K562 (cell line): ENCODE measurements at regions not wholly inside any gene's neighbourhood (a gene's known extent, or its start where the extent isn't known, plus 50 kb on each side); places are given as distances from the start of the nearest gene placed in this dataset.

Experiments
- ATAC-seq: fragments of 200-7000 bp; cut with Tn5 transposase; 3 replicates; pipeline ENCODE4 v1.9.1; 2020; ENCODE audit warnings: moderate library complexity
- BruUV-seq: library from RNA; stranded (reverse); fragments of 400-500 nt; replicated peaks from 2 replicates; lab custom pipeline; 2021; lab: Mats Ljungman, UMichigan
- CTCF ChIA-PET: fragments of 300-600 bp; formaldehyde crosslinking; extraction: SDS; loops from one replicate; lab custom pipeline; 2021; ENCODE audit warnings: low intra/inter-chr PET ratio; lab: Yijun Ruan, JAX
- POLR2A ChIA-PET: fragments of 300-600, 350-650 bp; sonication (Branson Sonifier 250); formaldehyde crosslinking; extraction: SDS; loops from one replicate; lab custom pipeline; 2021; ENCODE audit warnings: antibody characterized with exemption, inconsistent platforms; lab: Yijun Ruan, JAX
- DNase-seq, 4 experiments: peaks; one replicate each; pipeline versions ENCODE4 v3.0.0 to v3.0.0-alpha.2; 2011 to 2018; ENCODE audit warnings: low spot score in 3 of 4, mixed read lengths in 3 of 4; ENCODE audit errors: extremely low read depth in 1 of 4
- FAIRE-seq: peaks from 2 replicates; lab custom pipeline; 2011; peaks lifted over from hg19 to GRCh38; lab: Jason Lieb, UNC
- H2AFZ ChIP-seq: 2 replicates; pipeline ENCODE4 v1.6.0; 2011; ENCODE audit warnings: low read depth, low read length, control low read depth, inconsistent platforms
- H3K27ac ChIP-seq: fragments of 200-600 bp; 3 replicates; pipeline ENCODE4 v1.8.0; 2011; ENCODE audit warnings: low read depth, mild to moderate bottlenecking, control low read depth, inconsistent platforms, low read length, moderate library complexity, mixed read lengths; ENCODE audit errors: extremely low read depth
- H3K27me3 ChIP-seq, 2 experiments: fragments of 300-600 bp in 1 of 2; 2 replicates in 1 of 2; 3 replicates in 1 of 2; pipeline versions ENCODE4 v1.6.0 to v1.8.0; 2011; ENCODE audit warnings: inconsistent platforms in 2 of 2, low read length in 2 of 2, mild to moderate bottlenecking in 1 of 2, mixed read lengths in 1 of 2, moderate library complexity in 1 of 2; ENCODE audit not compliant: control insufficient read depth in 2 of 2, insufficient read depth in 2 of 2
- H3K36me3 ChIP-seq: fragments of 300-600 bp; 3 replicates; pipeline ENCODE4 v1.8.0; 2011; ENCODE audit warnings: mild to moderate bottlenecking, low read length, inconsistent platforms; ENCODE audit not compliant: control insufficient read depth, insufficient read depth
- H3K4me1 ChIP-seq, 2 experiments: fragments of 200-600 bp in 1 of 2; replicated peaks in 1 of 2; 2 replicates in 1 of 2; 3 replicates in 1 of 2; pipeline versions ENCODE4 v1.5.1 to v1.8.0; 2011; ENCODE audit warnings: inconsistent platforms in 2 of 2, low read length in 2 of 2, mild to moderate bottlenecking in 1 of 2, mixed read lengths in 1 of 2, moderate library complexity in 1 of 2; ENCODE audit not compliant: control insufficient read depth in 2 of 2, insufficient read depth in 2 of 2
- H3K4me2 ChIP-seq: 2 replicates; pipeline ENCODE4 v1.6.1; 2011; ENCODE audit warnings: low read length, control low read depth, inconsistent platforms, mixed read lengths; ENCODE audit not compliant: insufficient read depth
- H3K4me3 ChIP-seq: fragments of 200-600 bp; sonication (generic), shearing (Covaris generic); 2 replicates; pipeline ENCODE4 v1.5.1; 2016; ENCODE audit warnings: control low read depth, inconsistent platforms
- H3K79me2 ChIP-seq: fragments of 200-600 bp; 3 replicates; pipeline ENCODE4 v1.8.0; 2011; ENCODE audit warnings: low read length, inconsistent platforms; ENCODE audit not compliant: control insufficient read depth, insufficient read depth
- H3K9ac ChIP-seq, 2 experiments: 2 replicates each; pipeline versions ENCODE4 v1.6.0 to v1.6.1; 2011; ENCODE audit warnings: low read depth in 2 of 2, low read length in 2 of 2, control low read depth in 1 of 2, inconsistent platforms in 1 of 2, mild to moderate bottlenecking in 1 of 2, mixed read lengths in 1 of 2; ENCODE audit not compliant: insufficient read depth in 1 of 2
- H3K9me1 ChIP-seq: one replicate; pipeline ENCODE4 v1.6.0; 2011; ENCODE audit warnings: inconsistent platforms, mild to moderate bottlenecking, low read length, moderate library complexity; ENCODE audit not compliant: control insufficient read depth, insufficient read depth
- H3K9me3 ChIP-seq: replicated peaks from 2 replicates; pipeline ENCODE4 v1.5.1; 2011; ENCODE audit warnings: low read depth, low read length, inconsistent platforms; ENCODE audit not compliant: control insufficient read depth, insufficient read depth
- H4K20me1 ChIP-seq: replicated peaks from 2 replicates; pipeline ENCODE4 v1.6.1; 2011; ENCODE audit warnings: low read length, inconsistent platforms, mixed read lengths; ENCODE audit not compliant: control insufficient read depth, insufficient read depth
- BCLAF1 ChIP-seq, 2 experiments: fragments of 450-650 bp in 1 of 2; IDR thresholded peaks; 2 replicates each; pipeline ENCODE4 v1.6.1; 2011 to 2017; ENCODE audit warnings: low read depth in 2 of 2, antibody characterized with exemption in 1 of 2, borderline replicate concordance in 1 of 2, low read length in 1 of 2, mild to moderate bottlenecking in 1 of 2, mixed read lengths in 1 of 2; ENCODE audit not compliant: control insufficient read depth in 1 of 2
- CBX1 ChIP-seq: sonication (generic); IDR thresholded peaks from 2 replicates; pipeline ENCODE4 v1.6.1; 2016; ENCODE audit warnings: antibody characterized with exemption, low read depth, mild to moderate bottlenecking
- GABPA ChIP-seq: fragments of 200-800 bp; sonication (Bioruptor generic); conservative IDR thresholded peaks from 2 replicates; pipeline ENCODE4 v1.6.1; 2016; ENCODE audit warnings: low read depth, missing genetic modification characterization, missing compliant biosample characterization
- GABPB2 ChIP-seq: fragments of 250-450 bp; sonication (Bioruptor Pico); conservative IDR thresholded peaks from 2 replicates; pipeline ENCODE4 v1.5.1; 2021; ENCODE audit warnings: mild to moderate bottlenecking
- HDGF ChIP-seq: fragments of 450-650 bp; IDR thresholded peaks from 2 replicates; pipeline ENCODE4 v1.6.1; 2016
- MYBL2 ChIP-seq, 2 experiments: fragments of 450-650 bp in 1 of 2; sonication (generic) in 1 of 2; formaldehyde crosslinking in 1 of 2; IDR thresholded peaks; 2 replicates each; pipeline versions ENCODE4 v1.6.1 to v1.8.1; 2017 to 2022; ENCODE audit warnings: borderline replicate concordance in 1 of 2, inconsistent platforms in 1 of 2, low read depth in 1 of 2, mild to moderate bottlenecking in 1 of 2, missing genetic modification reagents in 1 of 2, moderate library complexity in 1 of 2
- PCBP1 ChIP-seq: fragments of 200-400 bp; formaldehyde crosslinking; IDR thresholded peaks from 2 replicates; pipeline ENCODE4 v1.6.1; 2018; ENCODE audit warnings: mild to moderate bottlenecking, low read depth, low read length; ENCODE audit not compliant: poor library complexity, severe bottlenecking
- PHF20 ChIP-seq: fragments of 450-650 bp; IDR thresholded peaks from 2 replicates; pipeline ENCODE4 v1.6.1; 2018; ENCODE audit not compliant: partially characterized antibody
- RFX7 ChIP-seq: fragments of 250-450 bp; sonication (Bioruptor Pico); IDR thresholded peaks from 2 replicates; pipeline ENCODE4 v1.5.1; 2021; ENCODE audit warnings: mild to moderate bottlenecking
- TBL1XR1 ChIP-seq, 2 experiments: IDR thresholded peaks; 2 replicates each; pipeline ENCODE4 v1.6.1; 2012; ENCODE audit warnings: improper control_type of control experiment in 2 of 2, low read length in 2 of 2, mild to moderate bottlenecking in 1 of 2
- TCFL5 ChIP-seq: fragments of 250-450 bp; sonication (Bioruptor Pico); conservative IDR thresholded peaks from 2 replicates; pipeline ENCODE4 v1.6.1; 2021; ENCODE audit warnings: mild to moderate bottlenecking, moderate library complexity, matching md5 sums
- ZBED1 ChIP-seq: IDR thresholded peaks from 2 replicates; pipeline ENCODE4 v1.6.1; 2014
- ZNF197 ChIP-seq: fragments of 200-800 bp; sonication (Bioruptor generic); IDR thresholded peaks from 2 replicates; pipeline ENCODE4 v1.6.1; 2016; ENCODE audit warnings: low read depth, missing genetic modification characterization, missing compliant biosample characterization
- WGBS: fragments of 100-300 bp; shearing (Covaris generic); methylation state at CpG from one replicate; pipeline ENCODE4 v1.1.6; 2016; ENCODE audit warnings: low coverage, mixed read lengths; ENCODE audit not compliant: insufficient coverage; ENCODE audit errors: missing lambda C conversion rate; 5-methylcytosine and 5-hydroxymethylcytosine counted together
- in situ Hi-C: fragments of 300-500 bp; cut with MboI; formaldehyde crosslinking; loops from 4 replicates; pipeline ENCODE4 v1.15.0; 2018; ENCODE audit warnings: inconsistent platforms, mixed read lengths
- intact Hi-C: fragments of 100-400 bp; cut with micrococcal nuclease; formaldehyde crosslinking; loops from 2 replicates; pipeline ENCODE4 v1.14.2; 2022

GRCh38 chr11:116168459-116168787 is 604.4 kb downstream of the BUD13 start:
- in situ Hi-C loops (no loop called here), intact Hi-C loops (no loop called here)
- H3K36me3 ChIP-seq = no peaks in the 10 kb centered on the region
- DNase-seq (no peak), FAIRE-seq (no peak), ATAC-seq (no peak)
- H3K4me1 ChIP-seq = no peaks in the 10 kb centered on the region
- H3K9me1 ChIP-seq = no peaks in the 10 kb centered on the region
- H3K9me3 ChIP-seq = no peaks in the 10 kb centered on the region
- no peaks in the 10 kb centered on the region; a peak in 1 of 5 replicates for H3K27me3 ChIP-seq
- no peaks in the 10 kb centered on the region for H3K79me2 ChIP-seq
- 0% methylated on average over 4 of the region's 4 CpGs for WGBS
- TF ChIP-seq GABPA (tag) (no peak), HDGF (no peak), CBX1 (no peak), GABPB2 (CRISPR knock-in tag) (no peak), ZNF197 (CRISPR knock-in tag) (no peak), RFX7 (CRISPR knock-in tag) (no peak)
- H2AFZ ChIP-seq = no peak overlapping the region
- no TSS peak for BruUV-seq
- H3K4me3 ChIP-seq = no peak overlapping the region
- no peak overlapping the region for H3K4me2 ChIP-seq
- no peak overlapping the region for H3K9ac ChIP-seq
- POLR2A ChIA-PET = no interaction called here
- no peak overlapping the region for H3K27ac ChIP-seq
- CTCF ChIA-PET = no interaction called here
- H4K20me1 ChIP-seq = no peaks in the 10 kb centered on the region; the same call in 1 of the 2 replicates

GRCh38 chr11:116167706-116168458 is 604.9 kb downstream of the BUD13 start:
- H3K4me1 ChIP-seq = no peaks in the 10 kb centered on the region
- 1% methylated on average over 9 of the region's 9 CpGs for WGBS
- DNase-seq (no peak), FAIRE-seq (no peak), ATAC-seq (no peak)
- no peaks in the 10 kb centered on the region for H3K9me1 ChIP-seq
- H3K4me2 ChIP-seq = no peak overlapping the region
- intact Hi-C loops = no loop called here
- in situ Hi-C loops = no loop called here
- no peak overlapping the region; a peak in 1 of 4 replicates for H3K9ac ChIP-seq
- no peak overlapping the region for H2AFZ ChIP-seq
- H4K20me1 ChIP-seq = no peaks in the 10 kb centered on the region; the same call in 1 of the 2 replicates
- H3K27ac ChIP-seq = no peak overlapping the region
- CTCF ChIA-PET = no interaction called here
- POLR2A ChIA-PET = interaction anchor here (0.6 kb wide), 1 partner anchor 14 kb away, joined by 3 read pairs; no protein-coding TSS in a partner anchor
- no peaks in the 10 kb centered on the region; a peak in 1 of 5 replicates for H3K27me3 ChIP-seq
- no peaks in the 10 kb centered on the region for H3K79me2 ChIP-seq
- BruUV-seq = no TSS peak
- H3K36me3 ChIP-seq = no peaks in the 10 kb centered on the region
- no peaks in the 10 kb centered on the region for H3K9me3 ChIP-seq
- H3K4me3 ChIP-seq = no peak overlapping the region
- TF ChIP-seq BCLAF1 (IDR thresholded peaks at IDR 0.05; ENCODE audit: borderline replicate concordance in 1 of 2, control insufficient read depth in 1 of 2, low read depth in 2 of 2, low read length in 1 of 2) (no peak), MYBL2 (IDR thresholded peaks at IDR 0.05; ENCODE audit: low read depth) (no peak), MYBL2 (CRISPR knock-in tag; IDR thresholded peaks at IDR 0.05; ENCODE audit: borderline replicate concordance) (no peak), ZBED1 (no peak), PCBP1 (no peak), TBL1XR1 (IDR thresholded peaks at IDR 0.05; ENCODE audit: low read length in 2 of 2) (no peak), TCFL5 (CRISPR knock-in tag) (no peak), PHF20 (no peak)
